NCI-H1092 treated with DMSO at 0.1 percent for 48 hours (cell line): ENCODE measurements at regions not wholly inside any gene's neighbourhood (a gene's known extent, or its start where the extent isn't known, plus 50 kb on each side); places are given as distances from the start of the nearest gene placed in this dataset.
"Not testable (repeated sequence)": the region's sequence is repeated elsewhere in the genome, so short reads cannot be mapped to it uniquely, and the experiment has no call there.

Experiments
- DNase-seq: peaks from one replicate; lab custom pipeline; 2025; lab: John Stamatoyannopoulos, UW

DNA sequence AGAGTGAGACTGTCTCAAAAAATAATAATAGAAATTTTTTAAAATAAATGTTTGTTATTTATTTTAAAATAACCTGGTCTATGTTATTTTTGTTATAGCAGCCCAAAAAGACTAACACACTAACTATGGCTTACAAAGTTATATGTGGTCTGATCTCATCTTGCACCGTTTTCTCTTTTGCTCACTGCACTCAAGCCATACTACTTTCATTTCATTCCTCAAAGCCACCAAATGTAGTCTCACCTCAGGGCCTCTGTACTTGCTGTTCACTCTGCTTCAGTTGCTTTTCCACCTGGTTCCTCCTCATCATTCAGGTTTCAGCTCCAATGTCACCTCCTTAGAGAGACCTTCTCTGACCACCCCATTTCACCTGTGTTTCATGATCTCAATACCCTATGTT is 55.2 kb upstream of the MDM1 start:
- DNase-seq, result no peak

DNA sequence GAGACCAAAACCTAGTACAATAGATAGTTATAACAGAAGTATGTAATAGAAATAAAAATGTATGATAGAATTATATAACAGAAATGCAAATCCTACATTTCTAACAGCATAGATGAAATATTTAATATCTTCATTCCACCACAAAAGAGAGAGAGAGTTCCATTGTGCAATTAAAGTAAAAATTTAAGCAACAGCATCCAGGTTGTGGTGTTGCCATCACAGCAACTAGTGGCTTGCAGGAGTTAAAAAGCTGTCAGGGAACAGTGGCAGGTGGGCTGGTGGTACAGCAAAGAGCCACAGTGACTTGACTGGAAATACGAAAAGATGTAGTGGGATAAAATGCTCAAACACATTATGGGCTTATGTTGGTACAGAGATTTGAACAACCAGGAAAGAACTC is 57.1 kb upstream of the MDM1 start:
- DNase-seq, result no peak

DNA sequence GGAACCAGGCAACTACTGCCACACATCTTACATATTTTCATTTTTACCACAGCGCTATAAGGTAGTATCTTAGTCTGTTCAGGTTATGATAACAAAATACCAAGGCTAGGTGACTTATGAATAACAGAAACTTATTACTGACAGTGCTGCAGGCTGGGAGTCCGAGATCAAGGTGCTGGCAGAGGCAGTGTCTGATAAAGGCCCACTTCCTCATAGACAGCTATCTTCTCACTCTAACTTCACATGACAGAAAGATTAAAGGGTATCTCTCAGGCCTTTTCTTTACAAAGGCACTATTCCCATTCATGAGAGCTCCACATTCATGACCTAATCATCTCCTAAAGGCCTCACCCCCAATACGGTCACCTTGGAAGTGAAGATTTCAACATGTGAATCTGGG is 59.8 kb upstream of the MDM1 start:
- DNase-seq, result no peak

DNA sequence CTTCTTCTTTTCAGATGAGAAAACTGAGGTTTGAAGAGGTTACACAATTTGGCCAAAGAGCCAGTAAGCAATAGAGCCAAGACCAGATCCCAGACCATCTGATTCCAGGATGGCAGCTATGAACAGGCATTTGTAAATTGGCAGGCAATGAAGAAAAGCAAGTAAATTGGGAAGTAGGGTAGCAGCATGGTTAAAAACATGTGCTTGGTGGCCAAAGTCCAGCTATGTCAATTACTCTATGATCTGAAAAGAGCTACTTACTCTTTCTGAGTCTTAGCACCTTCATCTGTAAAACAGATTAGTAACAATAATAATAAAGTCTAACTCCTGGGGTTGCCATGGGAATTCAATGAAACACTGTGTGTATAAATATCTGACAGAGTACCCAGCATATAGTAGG is 60.2 kb upstream of the MDM1 start:
- DNase-seq, result no peak

DNA sequence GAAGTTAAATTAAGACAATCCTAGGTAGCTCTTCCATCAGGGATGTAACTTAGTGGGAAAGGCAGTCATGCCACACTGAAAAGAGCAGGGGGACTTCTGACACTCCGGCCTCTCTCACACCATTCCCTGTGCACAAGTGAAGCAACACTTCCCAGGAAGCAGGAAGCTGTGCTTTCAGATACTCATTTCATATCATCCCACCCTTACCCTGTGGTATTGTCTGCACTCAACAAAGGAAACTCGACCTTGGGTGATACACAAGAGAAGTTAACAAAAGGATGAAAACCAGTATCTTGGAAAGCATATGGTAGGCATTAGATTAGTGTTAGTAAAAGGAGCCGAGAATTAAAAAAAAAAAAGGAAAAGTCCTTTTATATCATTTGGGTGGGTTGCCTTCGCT is 61.3 kb upstream of the MDM1 start:
- no peak for DNase-seq

DNA sequence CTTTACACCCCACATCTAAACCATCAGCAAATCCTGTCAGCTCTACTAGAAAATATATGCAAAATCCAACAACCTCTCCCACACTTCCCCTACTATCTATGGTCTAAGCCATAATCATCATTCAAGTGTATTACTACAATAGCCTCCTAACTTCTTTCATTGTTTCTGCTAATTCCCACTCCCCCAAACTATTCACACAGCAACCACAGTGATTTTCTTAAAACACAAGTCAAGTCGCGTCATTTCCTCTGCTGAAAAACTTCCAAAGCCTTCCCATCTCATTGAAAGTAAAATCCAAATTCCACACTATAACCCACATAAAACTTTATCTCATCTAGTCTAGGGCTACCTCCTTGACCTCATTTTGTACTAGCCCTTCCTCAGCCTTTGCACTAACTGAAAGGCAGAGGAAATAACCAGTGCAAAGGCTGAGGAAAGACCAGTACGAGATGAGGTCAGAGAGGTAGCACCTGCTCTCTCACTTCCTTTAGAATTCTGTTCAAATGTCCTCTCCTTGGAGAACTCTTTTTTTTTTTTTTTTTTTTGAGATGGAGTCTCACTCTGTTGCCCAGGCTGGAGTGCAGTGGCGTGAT is 65.5 kb upstream of the MDM1 start:
- no peak for DNase-seq

DNA sequence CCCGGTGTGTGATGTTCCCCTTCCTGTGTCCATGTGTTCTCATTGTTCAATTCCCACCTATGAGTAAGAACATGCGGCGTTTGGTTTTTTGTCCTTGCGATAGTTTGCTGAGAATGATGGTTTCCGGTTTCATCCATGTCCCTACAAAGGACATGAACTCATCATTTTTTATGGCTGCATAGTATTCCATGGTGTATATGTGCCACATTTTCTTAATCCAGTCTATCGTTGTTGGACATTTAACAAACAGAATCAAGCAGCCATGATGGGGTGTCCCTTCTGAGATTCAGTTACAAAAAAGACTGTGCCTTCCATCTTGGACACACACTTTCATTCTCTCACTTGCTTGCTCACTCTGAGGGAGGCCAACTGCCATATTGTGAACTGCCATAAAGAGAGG is 66.5 kb upstream of the MDM1 start:
- not testable (repeated sequence) for DNase-seq

DNA sequence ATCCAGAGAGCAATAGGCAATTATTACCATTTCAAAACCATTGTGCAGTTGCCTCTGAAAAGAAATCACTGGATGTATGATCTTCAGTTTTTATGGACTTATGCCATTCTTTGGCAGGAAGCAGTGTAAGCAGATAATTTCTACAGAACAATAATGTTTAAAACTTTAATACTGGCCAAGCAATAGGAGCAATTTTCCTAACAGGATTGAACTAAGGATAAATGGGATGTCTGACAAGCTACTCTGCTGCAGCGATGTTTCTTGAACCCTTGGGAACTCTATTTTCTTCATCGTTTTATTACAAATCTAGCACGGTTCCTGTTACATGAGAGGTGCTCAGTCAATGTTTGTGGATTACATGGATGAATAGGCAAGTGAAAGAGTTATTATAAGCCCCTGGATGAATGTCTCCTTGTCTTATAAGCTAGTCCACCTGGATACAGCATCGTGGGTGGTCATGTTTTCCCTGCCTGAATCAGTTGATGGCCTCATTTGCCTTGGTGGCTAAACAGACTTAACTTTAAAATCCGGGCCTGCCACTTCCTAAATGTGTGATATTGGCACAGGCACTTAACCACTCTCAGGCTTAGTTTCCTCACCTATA is 68.2 kb upstream of the MDM1 start:
- peak; percentile 81 for DNase-seq

DNA sequence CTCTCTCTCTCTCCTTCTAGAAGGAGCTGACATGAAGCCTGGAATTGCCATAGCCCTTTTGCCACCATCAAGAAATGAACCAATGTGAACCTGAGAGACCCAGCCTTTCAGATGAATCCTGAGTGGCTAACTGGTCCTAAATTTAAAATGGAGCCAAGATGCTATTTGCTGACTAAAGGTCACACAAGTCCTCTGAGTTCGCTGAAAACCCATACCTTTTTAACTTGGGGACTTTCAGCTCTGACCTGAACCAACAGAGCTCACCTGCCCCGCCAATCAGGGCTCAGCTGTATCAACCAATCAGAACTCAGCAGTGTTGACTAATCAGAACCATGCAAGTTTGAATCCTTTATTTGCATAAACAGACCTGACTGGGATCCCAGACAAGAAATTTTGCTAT is 70.3 kb upstream of the MDM1 start:
- DNase-seq, result no peak

DNA sequence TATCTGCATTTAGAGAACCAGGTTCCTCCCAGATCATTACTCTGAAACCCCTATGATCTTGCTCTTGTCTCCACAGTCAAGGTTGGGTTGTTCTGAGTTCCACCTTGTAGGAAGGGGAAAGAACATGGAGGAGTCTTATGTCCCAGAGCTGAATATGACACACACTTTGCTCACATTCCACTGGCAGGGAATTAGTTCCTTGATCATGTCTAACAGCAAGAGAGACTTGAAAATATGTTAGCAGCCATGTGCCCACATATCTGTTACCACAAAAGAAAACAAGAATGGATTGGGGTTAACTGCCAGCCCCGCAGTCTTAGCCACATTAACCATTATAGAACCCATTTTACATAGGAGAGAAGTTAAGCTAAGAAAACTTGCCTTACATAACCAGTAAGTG is 71.1 kb upstream of the MDM1 start:
- no peak for DNase-seq

DNA sequence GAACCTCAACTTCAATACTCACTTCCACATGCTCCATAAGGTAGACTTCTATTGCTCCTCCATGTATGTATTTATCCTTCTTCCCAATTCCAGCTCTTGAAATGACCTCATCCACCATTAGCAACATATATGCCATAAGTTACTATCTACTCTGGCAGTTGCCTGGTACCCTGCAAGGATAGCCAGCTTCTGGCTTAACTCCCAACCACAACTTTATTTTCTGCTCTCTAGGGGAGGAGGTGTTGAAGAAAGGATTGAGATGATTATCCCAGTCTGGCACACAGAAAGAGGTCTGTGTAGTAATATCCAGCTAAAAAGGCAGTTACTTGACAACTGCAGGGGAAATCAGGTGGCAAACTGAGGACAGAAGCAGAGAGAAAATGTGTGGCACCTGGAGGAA is 71.5 kb upstream of the MDM1 start:
- no peak for DNase-seq

DNA sequence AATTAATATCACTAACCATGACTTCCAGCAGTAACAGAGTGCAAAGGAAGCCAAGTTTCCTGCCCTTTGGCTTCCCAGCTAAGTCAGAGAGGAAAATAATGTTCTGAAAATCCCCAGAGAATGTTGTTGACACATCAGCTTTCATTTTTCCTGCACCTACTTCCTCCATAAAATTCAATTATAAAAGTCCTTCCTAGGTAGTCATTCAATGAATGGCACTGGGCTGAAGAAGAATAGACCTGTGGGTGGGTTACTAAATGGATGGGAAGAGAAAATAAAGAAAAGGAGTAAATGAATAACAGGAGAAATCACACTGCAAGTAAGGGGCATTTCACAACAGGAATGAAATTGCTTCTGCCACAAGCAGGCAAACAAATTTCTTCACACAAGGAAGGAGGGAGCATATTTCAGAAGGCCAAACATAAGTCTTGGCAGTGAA is 73.2 kb upstream of the MDM1 start:
- DNase-seq, result no peak

DNA sequence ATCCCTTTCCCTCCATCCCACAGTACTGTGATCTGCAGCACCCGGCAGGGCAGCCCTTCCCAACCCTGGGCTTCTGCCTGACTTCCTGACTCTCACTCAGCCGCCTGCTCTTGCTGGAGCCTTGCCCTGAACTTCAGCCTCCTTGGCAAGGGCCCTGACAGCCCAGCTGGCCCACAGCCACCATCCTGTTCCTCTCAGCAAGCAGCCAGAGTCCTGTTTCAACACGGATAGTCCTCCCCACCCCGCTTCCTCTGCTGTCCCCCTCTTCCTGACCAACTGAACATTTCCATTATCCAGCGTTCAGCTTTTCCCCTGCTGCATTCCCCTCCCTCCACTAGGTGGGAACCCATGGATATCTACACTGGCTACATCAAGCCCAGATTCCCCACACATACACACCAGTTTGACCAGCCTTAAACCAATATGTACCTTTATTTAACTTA is 74.0 kb upstream of the MDM1 start:
- peak; percentile 43 for DNase-seq

DNA sequence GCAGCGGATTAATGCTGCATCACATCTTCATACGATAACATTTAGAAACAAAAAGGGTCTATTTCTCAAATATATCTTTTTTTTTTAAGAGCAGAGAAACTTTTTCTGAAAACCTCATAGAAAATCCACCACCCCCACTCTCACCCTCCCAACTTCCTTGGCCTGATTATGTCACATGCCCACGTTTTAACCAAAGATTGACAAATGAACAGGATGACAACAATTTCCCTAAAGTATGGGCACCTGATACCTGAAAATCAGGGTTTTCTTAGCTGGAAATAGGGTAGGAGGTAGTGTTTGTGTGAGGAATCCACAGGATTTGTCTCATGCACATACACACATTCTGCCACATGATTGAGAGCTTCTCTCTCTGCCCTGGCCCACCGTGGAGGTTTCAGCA is 74.7 kb upstream of the MDM1 start:
- DNase-seq, result no peak

DNA sequence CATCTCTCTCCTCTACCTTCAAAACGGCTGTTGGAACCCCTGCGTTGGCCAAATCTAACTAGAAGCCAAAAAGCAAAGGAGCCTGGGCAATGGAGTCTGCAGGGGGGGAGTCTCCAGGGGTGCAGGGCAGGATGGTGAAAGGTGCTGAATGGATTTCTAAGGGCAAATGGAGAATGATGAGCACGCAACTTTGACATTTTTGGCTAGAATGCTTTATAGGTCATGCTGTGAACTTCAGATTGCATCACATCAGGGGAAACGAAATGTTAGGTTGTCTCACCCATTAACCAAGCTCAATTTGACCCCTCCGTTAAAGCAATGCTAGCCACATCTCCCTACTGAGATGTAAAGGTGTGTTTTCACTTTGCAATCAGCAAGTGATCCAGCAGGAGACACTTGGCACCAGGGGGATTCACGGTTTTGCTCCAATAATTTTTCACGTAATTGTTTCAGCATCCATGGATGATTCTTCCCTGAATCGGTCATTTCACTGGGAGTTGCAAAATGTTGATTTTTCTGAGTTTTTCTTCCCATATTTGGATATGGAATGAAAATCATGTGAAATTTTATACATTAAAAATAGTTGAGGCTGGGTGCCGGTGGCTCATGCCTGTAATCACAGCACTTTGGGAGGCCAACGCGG is 78.0 kb upstream of the MDM1 start:
- DNase-seq, result no peak

DNA sequence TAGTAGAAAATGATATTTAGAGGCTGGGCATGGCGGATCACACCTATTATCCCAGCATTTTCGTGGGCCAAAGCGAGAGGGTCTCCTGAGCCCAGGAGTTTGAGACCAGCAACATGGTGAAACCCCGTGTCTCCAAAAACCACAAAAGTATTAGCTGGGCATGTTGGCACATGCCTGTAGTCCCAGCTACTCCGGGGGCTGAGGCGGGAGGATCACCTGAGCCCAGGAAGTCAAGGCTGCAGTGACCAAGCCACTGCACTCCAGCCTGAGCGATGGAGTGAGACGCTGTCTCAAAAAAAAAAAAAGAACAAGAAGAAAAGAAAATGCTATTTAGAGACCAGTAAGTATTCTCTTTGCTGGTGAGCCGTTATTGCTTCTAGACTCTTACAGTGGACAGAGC is 79.2 kb upstream of the MDM1 start:
- DNase-seq, result no peak

DNA sequence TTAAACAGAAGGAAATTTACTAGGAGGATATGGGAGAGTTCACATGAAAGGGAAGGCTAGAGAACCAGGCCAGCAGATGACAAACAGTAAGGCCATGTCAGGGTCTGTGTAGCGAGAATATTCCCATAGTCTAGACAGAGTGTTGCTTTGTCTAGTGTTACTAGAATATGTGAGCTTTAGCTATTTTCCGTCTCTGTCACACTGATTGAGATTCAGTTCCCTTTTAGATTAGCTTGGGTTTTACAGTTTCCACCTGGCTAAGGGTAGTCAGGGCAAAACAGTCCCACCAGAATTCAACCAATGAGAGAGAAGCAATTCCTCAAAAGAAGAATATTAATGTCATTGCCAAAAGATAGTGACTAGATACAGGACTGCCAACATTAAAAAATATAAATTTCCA is 82.8 kb upstream of the MDM1 start:
- DNase-seq, result no peak

DNA sequence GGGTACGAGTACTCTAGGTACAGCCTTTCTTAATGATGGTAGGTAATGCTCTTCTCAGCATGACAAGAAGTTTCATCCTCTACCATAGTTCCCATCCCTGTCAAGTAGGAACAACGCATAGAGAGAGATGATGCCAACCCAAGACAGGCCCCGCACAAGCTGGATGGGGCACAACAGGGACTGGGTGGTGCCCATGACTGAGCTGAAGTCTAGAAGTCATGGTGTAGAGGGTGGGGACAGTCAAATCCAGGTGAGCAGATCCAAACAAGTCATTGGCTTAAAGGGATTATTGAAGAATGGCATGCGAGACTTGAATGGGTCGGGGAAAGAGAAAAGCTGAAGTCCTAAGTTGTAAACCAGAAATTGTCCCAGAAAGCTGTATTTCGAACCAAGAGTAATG is 84.2 kb upstream of the MDM1 start:
- no peak for DNase-seq

DNA sequence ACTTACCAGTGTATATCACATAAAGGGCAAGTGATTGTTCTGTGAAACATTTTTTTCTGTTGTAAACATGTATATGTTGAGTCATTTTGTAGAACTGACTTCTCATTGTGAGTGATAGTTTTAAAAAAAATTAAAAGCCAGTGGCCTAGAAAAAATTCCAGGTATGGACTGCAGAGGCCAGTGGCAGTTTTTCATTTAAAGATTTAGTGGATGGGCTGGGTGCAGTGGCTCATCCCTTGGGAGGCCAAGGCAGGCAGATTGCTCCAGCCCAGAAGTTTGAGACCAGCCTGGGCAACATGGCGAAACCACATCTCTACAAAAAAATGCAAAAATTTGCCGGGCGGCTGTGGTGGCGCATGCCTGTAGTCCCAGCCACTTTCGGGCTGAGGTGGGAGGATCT is 84.7 kb upstream of the MDM1 start:
- no peak for DNase-seq

DNA sequence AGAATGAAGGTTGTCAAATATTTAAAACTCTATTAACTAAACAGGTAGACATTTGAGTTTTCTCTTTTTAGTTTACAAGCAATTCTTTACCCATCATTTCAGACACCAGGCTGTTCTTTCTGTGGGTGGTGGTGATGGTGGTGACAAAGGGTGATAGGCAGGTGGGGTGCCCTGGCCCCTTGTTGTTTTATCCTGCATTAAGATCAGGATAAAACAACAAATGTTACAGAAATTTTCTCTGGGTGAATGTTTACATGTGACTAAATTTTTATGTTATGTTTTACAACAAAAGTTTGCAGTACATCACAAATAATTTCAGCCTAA is 85.9 kb upstream of the MDM1 start:
- no peak for DNase-seq

DNA sequence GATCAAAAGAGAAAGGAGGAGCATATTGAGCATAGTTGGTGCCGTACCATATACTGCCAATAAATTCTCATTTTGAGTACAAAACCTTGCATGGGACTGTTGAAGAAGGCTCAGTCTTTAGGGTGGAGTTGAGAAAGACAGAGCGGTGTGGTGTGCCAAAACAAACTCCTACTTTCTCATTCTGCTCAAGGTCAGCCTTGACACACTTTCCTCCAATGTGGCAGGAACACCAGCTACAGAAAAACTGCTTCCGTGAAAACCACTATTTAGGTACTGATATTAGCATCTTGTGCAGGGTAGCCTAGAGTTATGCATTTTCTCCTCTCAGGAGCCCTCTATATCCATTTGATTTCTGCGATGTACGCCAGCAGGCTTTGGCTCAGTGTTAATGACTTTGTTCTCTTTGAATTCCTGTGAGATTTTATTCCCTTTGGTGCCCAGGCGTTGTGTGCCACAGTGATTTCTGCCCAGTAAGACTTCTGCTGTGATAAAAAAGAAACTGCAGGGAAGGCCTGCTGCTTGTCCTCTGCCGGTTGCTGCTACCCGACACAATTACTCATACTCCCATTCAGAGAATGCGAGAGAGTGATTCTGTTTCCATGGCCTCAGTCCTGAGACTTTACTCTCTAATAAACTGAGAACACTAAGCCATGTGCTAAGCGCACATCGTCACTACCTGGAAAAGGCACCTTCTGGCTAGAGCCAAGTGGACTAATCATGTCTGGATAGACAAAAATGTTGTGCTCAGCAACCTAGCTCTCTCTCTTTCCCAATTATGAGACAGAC is 88.3 kb upstream of the MDM1 start:
- DNase-seq, result no peak

DNA sequence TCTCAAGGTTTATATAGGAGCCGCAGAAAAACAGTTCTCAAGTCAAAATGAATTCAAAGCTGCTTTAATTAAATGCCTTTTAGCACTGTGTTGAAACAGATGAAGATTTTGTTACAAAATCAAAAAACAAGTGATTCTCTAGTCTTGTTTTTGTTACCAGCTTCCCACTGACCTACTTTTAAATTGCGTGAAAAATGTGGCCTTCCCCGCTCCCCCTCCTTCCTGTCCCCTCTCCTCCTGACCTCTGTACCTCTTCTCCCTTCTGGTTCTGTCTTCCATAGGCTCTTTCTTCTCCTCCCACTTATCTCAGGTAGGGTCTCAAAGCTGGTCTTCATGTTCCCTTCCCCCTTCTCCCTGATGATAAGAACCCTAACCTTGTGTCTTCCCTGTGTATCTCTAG is 90.0 kb upstream of the MDM1 start:
- DNase-seq, result no peak

DNA sequence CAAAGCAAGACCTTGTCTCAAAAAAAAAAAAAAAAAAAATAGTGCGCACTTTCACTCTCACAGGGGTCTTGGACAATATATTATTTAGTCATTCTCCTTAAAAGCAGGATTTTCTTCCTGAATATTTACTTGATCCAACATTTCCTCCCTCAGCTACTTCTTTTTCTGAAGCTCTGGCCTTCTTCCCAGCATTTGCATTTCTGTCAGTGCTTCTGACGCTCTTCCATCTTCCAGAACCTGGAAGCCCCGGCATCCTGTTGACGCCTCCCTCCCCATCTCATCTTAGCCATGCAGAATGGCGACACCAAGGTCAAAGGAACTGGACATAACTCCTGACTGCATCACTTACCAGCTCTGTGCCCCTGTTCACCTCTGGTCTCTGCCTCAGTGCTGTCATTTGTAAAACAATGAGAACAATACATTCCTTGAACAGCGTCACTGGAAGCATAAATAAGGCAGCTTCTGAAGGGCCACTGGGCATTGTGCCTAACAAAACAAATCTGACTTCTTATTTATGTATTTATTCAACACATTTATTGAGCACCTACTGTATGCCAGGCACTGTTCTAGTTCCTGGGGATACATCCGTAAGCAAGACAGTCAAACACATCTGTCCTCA is 90.9 kb upstream of the MDM1 start:
- no peak for DNase-seq
